Loucy (cell line): ENCODE measurements at regions not wholly inside any gene's neighbourhood (a gene's known extent, or its start where the extent isn't known, plus 50 kb on each side); places are given as distances from the start of the nearest gene placed in this dataset.

Source experiments
- H2AFZ ChIP-seq: fragments of 200-600 bp; sonication (generic); 2 replicates; pipeline ENCODE4 v1.6.0; 2016; ENCODE audit warnings: antibody characterized with exemption, mild to moderate bottlenecking, low read length, moderate library complexity
- H3F3A ChIP-seq: fragments of 200-600 bp; 2 replicates; pipeline ENCODE4 v1.6.0; 2016; ENCODE audit warnings: antibody characterized with exemption, low read depth, mild to moderate bottlenecking
- H3K27me3 ChIP-seq: fragments of 200-600 bp; sonication (generic); 2 replicates; pipeline ENCODE4 v1.6.1; 2014; ENCODE audit warnings: low read length, mild to moderate bottlenecking; ENCODE audit not compliant: insufficient read depth, poor library complexity, severe bottlenecking
- H3K36me3 ChIP-seq: fragments of 200-600 bp; sonication (generic); 2 replicates; pipeline ENCODE4 v1.6.1; 2016; ENCODE audit warnings: low read length; ENCODE audit not compliant: insufficient read depth
- H3K4me1 ChIP-seq: fragments of 200-600 bp; sonication (generic); 2 replicates; pipeline ENCODE4 v1.5.1; 2014; ENCODE audit warnings: low read length, mild to moderate bottlenecking; ENCODE audit not compliant: insufficient read depth, poor library complexity, severe bottlenecking
- H3K4me2 ChIP-seq: fragments of 200-600 bp; sonication (generic); 2 replicates; pipeline ENCODE4 v1.6.0; 2014; ENCODE audit warnings: antibody characterized with exemption, low read length, low read depth, mild to moderate bottlenecking; ENCODE audit not compliant: poor library complexity, severe bottlenecking
- H3K4me3 ChIP-seq: fragments of 200-600 bp; sonication (generic); 2 replicates; pipeline ENCODE4 v1.5.1; 2014; ENCODE audit warnings: low read length, mild to moderate bottlenecking, mixed read lengths; ENCODE audit not compliant: poor library complexity, severe bottlenecking
- H3K79me2 ChIP-seq: fragments of 200-600 bp; sonication (generic); 2 replicates; pipeline ENCODE4 v1.6.1; 2014; ENCODE audit warnings: low read length; ENCODE audit not compliant: insufficient read depth
- H3K9ac ChIP-seq: fragments of 200-600 bp; sonication (generic); 2 replicates; pipeline ENCODE4 v1.6.0; 2014; ENCODE audit warnings: mild to moderate bottlenecking, low read depth, low read length, moderate library complexity; ENCODE audit not compliant: poor library complexity, severe bottlenecking
- H3K9me2 ChIP-seq: fragments of 200-600 bp; sonication (generic); replicated peaks from 2 replicates; pipeline ENCODE4 v1.6.1; 2016; ENCODE audit warnings: low read depth, low read length, mixed read lengths
- H3K9me3 ChIP-seq: fragments of 200-600 bp; sonication (generic); 2 replicates; pipeline ENCODE4 v1.6.1; 2014; ENCODE audit warnings: mild to moderate bottlenecking, antibody characterized with exemption, low read length, low read depth; ENCODE audit not compliant: insufficient read depth
- H4K20me1 ChIP-seq: fragments of 200-600 bp; sonication (generic); 2 replicates; pipeline ENCODE4 v1.6.0; 2014; ENCODE audit warnings: antibody characterized with exemption, low read length, mild to moderate bottlenecking; ENCODE audit not compliant: insufficient read depth, poor library complexity, severe bottlenecking
- CTCF ChIP-seq: fragments of 200-600 bp; sonication (generic); conservative IDR thresholded peaks from 2 replicates; pipeline ENCODE4 v1.5.1; 2014; ENCODE audit warnings: mild to moderate bottlenecking, antibody characterized with exemption, low read length
- EZH2phosphoT487 ChIP-seq: fragments of 200-600 bp; IDR thresholded peaks from 2 replicates; pipeline ENCODE4 v1.6.1; 2018; ENCODE audit warnings: antibody characterized with exemption, mild to moderate bottlenecking, moderate library complexity, borderline replicate concordance

GRCh38 chr2:14828223-14828622 lies 195.7 kb downstream of the LRATD1 start:
- Histone ChIP-seq H3K9me3 (no peaks in the 10 kb centered on the region), H2AFZ (no peak overlapping the region), H3K9ac (no peak overlapping the region), H3K36me3 (no peaks in the 10 kb centered on the region), H3K27me3 (no peaks in the 10 kb centered on the region), H3K4me1 (no peaks in the 10 kb centered on the region), H3K4me2 (no peak overlapping the region), H4K20me1 (no peaks in the 10 kb centered on the region), H3F3A (no peaks in the 10 kb centered on the region), H3K79me2 (no peaks in the 10 kb centered on the region), H3K9me2 (no peaks in the 10 kb centered on the region), H3K4me3 (no peak overlapping the region)
- TF ChIP-seq EZH2phosphoT487 = no peak
- TF ChIP-seq CTCF = no peak

- Histone ChIP-seq H3K9me2 (no peaks in the 10 kb centered on the region), H3F3A (no peaks in the 10 kb centered on the region), H3K4me2 (no peak overlapping the region), H3K4me3 (no peak overlapping the region), H3K79me2 (no peaks in the 10 kb centered on the region), H3K27me3 (no peaks in the 10 kb centered on the region), H4K20me1 (no peaks in the 10 kb centered on the region), H2AFZ (no peak overlapping the region), H3K9me3 (no peaks in the 10 kb centered on the region), H3K36me3 (no peaks in the 10 kb centered on the region), H3K4me1 (no peaks in the 10 kb centered on the region), H3K9ac (no peak overlapping the region)
- TF ChIP-seq CTCF (no peak), EZH2phosphoT487 (no peak)
These were observed 196.5 kb downstream of the LRATD1 start for GRCh38 chr2:14828968-14829367.

DNA sequence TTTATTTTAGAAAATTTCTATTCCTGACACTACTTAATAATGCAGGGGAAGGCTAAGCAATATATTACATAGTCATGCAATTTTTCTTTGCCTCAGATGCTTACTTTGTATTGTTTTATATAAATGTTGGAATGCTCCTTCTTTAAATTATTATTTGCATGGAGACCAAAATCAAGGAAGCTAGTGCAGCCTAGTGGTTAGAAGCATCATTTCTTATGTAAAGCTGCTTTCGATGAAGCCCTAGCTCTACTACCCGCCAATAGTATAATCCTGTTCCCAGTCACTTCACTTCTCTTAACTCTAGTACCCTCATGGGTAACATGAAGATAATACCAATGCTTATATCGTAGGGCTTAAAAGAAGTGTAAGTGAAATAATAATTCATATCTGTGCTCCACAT lies 198.9 kb downstream of the LRATD1 start:
- Histone ChIP-seq H3K9me3 (no peaks in the 10 kb centered on the region), H3K79me2 (no peaks in the 10 kb centered on the region), H3K9ac (no peak overlapping the region), H2AFZ (no peak overlapping the region), H3F3A (no peaks in the 10 kb centered on the region), H3K4me1 (no peaks in the 10 kb centered on the region), H3K4me3 (no peak overlapping the region), H3K27me3 (no peaks in the 10 kb centered on the region), H3K4me2 (no peak overlapping the region), H4K20me1 (no peaks in the 10 kb centered on the region), H3K36me3 (no peaks in the 10 kb centered on the region), H3K9me2 (no peaks in the 10 kb centered on the region)
- TF ChIP-seq EZH2phosphoT487 = no peak
- no peak for TF ChIP-seq CTCF
